ENCODE measurements at regions not wholly inside any gene's neighbourhood (a gene's known extent, or its start where the extent isn't known, plus 50 kb on each side); places are given as distances from the start of the nearest gene placed in this dataset.

- H4K20me1 ChIP-seq (ENCODE audit: insufficient read depth, low read length): no peaks in the 10 kb centered on the region
- no peak overlapping the region for H3K4me3 ChIP-seq (ENCODE audit: insufficient read depth, low read length)
- no peaks in the 10 kb centered on the region for H3K9me3 ChIP-seq (ENCODE audit: low read depth, low read length)
- H2AFZ ChIP-seq (ENCODE audit: low read length): no peak overlapping the region
- no peaks in the 10 kb centered on the region for H3K36me3 ChIP-seq (ENCODE audit: insufficient read depth, low read length)
- no peak for TF ChIP-seq CTCF (IDR thresholded peaks at IDR 0.05; ENCODE audit: extremely low read depth, low read depth, low read length)
- no peaks in the 10 kb centered on the region for H3K79me2 ChIP-seq (ENCODE audit: insufficient read depth, low read length)
- no peak overlapping the region for H3K4me2 ChIP-seq (ENCODE audit: insufficient read depth, low read length)
- peak; percentile 1 for DNase-seq (ENCODE audit: insufficient read length, low spot score, missing footprints)
- no peaks in the 10 kb centered on the region for H3K4me1 ChIP-seq (ENCODE audit: insufficient read depth, low read length)
- H3K27ac ChIP-seq (ENCODE audit: low read depth, low read length): no peak overlapping the region
- no peaks in the 10 kb centered on the region for H3K27me3 ChIP-seq (ENCODE audit: insufficient read depth, low read length)
Observed at GRCh38 chr4:180794333-180794732, 1448.9 kb upstream of the TENM3 start.

- DNase-seq (ENCODE audit: insufficient read length, low spot score, missing footprints): peak; percentile 23
- Histone ChIP-seq H3K27ac (ENCODE audit: low read depth, low read length) (no peak overlapping the region), H3K27me3 (ENCODE audit: insufficient read depth, low read length) (no peaks in the 10 kb centered on the region), H3K36me3 (ENCODE audit: insufficient read depth, low read length) (no peaks in the 10 kb centered on the region), H3K4me3 (ENCODE audit: insufficient read depth, low read length) (no peak overlapping the region), H4K20me1 (ENCODE audit: insufficient read depth, low read length) (no peaks in the 10 kb centered on the region), H3K4me2 (ENCODE audit: insufficient read depth, low read length) (no peak overlapping the region), H3K4me1 (ENCODE audit: insufficient read depth, low read length) (no peaks in the 10 kb centered on the region), H3K79me2 (ENCODE audit: insufficient read depth, low read length) (no peaks in the 10 kb centered on the region), H3K9me3 (ENCODE audit: low read depth, low read length) (no peaks in the 10 kb centered on the region), H2AFZ (ENCODE audit: low read length) (no peak overlapping the region)
- TF ChIP-seq CTCF (IDR thresholded peaks at IDR 0.05; ENCODE audit: extremely low read depth, low read depth, low read length): no peak
Observed at GRCh38 chr4:180798036-180798577, 1445.1 kb upstream of the TENM3 start.

GRCh38 chr4:180799798-180800197 lies 1443.4 kb upstream of the TENM3 start:
- no peaks in the 10 kb centered on the region for H4K20me1 ChIP-seq (ENCODE audit: insufficient read depth, low read length)
- no peaks in the 10 kb centered on the region for H3K4me1 ChIP-seq (ENCODE audit: insufficient read depth, low read length)
- H3K27ac ChIP-seq (ENCODE audit: low read depth, low read length): no peak overlapping the region
- H2AFZ ChIP-seq (ENCODE audit: low read length): no peak overlapping the region
- no peaks in the 10 kb centered on the region for H3K9me3 ChIP-seq (ENCODE audit: low read depth, low read length)
- DNase-seq (ENCODE audit: insufficient read length, low spot score, missing footprints): no peak
- no peak overlapping the region for H3K4me3 ChIP-seq (ENCODE audit: insufficient read depth, low read length)
- TF ChIP-seq CTCF (IDR thresholded peaks at IDR 0.05; ENCODE audit: extremely low read depth, low read depth, low read length): no peak
- no peaks in the 10 kb centered on the region for H3K27me3 ChIP-seq (ENCODE audit: insufficient read depth, low read length)
- no peaks in the 10 kb centered on the region for H3K79me2 ChIP-seq (ENCODE audit: insufficient read depth, low read length)
- no peak overlapping the region for H3K4me2 ChIP-seq (ENCODE audit: insufficient read depth, low read length)
- H3K36me3 ChIP-seq (ENCODE audit: insufficient read depth, low read length): no peaks in the 10 kb centered on the region

- Histone ChIP-seq H3K79me2 (ENCODE audit: insufficient read depth, low read length) (no peaks in the 10 kb centered on the region), H3K9me3 (ENCODE audit: low read depth, low read length) (no peaks in the 10 kb centered on the region), H3K4me2 (ENCODE audit: insufficient read depth, low read length) (no peak overlapping the region), H3K27me3 (ENCODE audit: insufficient read depth, low read length) (no peaks in the 10 kb centered on the region), H3K36me3 (ENCODE audit: insufficient read depth, low read length) (no peaks in the 10 kb centered on the region), H3K27ac (ENCODE audit: low read depth, low read length) (no peak overlapping the region), H3K4me1 (ENCODE audit: insufficient read depth, low read length) (no peaks in the 10 kb centered on the region), H2AFZ (ENCODE audit: low read length) (no peak overlapping the region), H3K4me3 (ENCODE audit: insufficient read depth, low read length) (no peak overlapping the region), H4K20me1 (ENCODE audit: insufficient read depth, low read length) (no peaks in the 10 kb centered on the region)
- TF ChIP-seq CTCF (IDR thresholded peaks at IDR 0.05; ENCODE audit: extremely low read depth, low read depth, low read length): no peak
- DNase-seq (ENCODE audit: insufficient read length, low spot score, missing footprints): peak; percentile 1
Observed at GRCh38 chr4:180805101-180805500, 1438.1 kb upstream of the TENM3 start.
